ENCODE measurements at regions not wholly inside any gene's neighbourhood (a gene's known extent, or its start where the extent isn't known, plus 50 kb on each side); places are given as distances from the start of the nearest gene placed in this dataset.

DNA sequence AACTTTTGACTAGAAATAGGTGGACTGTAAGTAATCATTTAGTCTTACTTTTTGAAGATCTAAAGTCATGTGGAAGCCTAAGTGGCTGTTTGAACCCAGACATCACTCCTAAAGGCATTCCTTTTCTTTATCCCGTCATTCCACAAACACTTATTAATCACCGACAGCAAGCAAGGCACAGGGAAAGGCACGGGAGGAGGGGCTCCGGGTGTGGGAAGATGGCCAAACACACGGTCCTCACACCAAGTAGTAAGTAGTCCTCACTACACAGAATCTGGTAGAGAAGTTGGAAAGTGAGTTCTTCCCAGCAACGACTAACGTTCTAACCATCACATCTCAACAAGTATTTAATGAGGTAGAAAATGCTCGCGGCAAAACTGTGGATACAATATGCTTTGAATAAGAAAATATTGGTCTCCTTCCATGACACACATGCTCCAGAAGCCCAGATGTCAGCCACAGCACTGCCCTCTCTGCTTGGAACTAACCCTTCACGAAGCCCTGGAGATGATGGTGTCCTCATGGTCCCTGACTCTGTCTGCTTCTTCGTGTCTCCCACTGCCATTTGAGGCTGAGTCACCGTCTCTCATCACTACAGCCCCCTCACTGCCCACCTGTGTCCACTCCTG, 202.2 kb downstream of the OPA1 start:
- Histone ChIP-seq H3K27ac (ENCODE audit: low read length) (no peak overlapping the region), H3K36me3 (ENCODE audit: insufficient read depth, low read length) (no peaks in the 10 kb centered on the region), H4K20me1 (ENCODE audit: insufficient read depth) (no peaks in the 10 kb centered on the region), H3F3A (ENCODE audit: insufficient read depth, low read length, poor library complexity, severe bottlenecking) (no peaks in the 10 kb centered on the region), H3K9me3 (ENCODE audit: low read length) (no peaks in the 10 kb centered on the region), H3K4me3 (ENCODE audit: low read length) (no peak overlapping the region), H2AFZ (ENCODE audit: low read depth, low read length) (no peak overlapping the region), H3K4me2 (ENCODE audit: low read length) (no peak overlapping the region), H3K9ac (ENCODE audit: low read length) (no peak overlapping the region), H3K27me3 (ENCODE audit: insufficient read depth, low read depth, low read length) (peaks cover under 1% of the 10 kb centered on the region), H3K9me2 (ENCODE audit: insufficient read depth, low read length) (no peaks in the 10 kb centered on the region), H3K79me2 (replicated peaks; ENCODE audit: insufficient read depth, low read length) (no peaks in the 10 kb centered on the region)
- TF ChIP-seq TAF1 (IDR thresholded peaks at IDR 0.05; ENCODE audit: low read depth) (no peak), RAD21 (conservative IDR thresholded peaks at IDR 0.05) (no peak), EP300 (conservative IDR thresholded peaks at IDR 0.05; ENCODE audit: poor library complexity, severe bottlenecking) (no peak), POLR2AphosphoS5 (IDR thresholded peaks at IDR 0.05) (no peak), MXI1 (conservative IDR thresholded peaks at IDR 0.05; ENCODE audit: poor library complexity, severe bottlenecking) (no peak), SMC3 (conservative IDR thresholded peaks at IDR 0.05; ENCODE audit: poor library complexity) (no peak), EZH2 (IDR thresholded peaks at IDR 0.05; ENCODE audit: borderline replicate concordance, insufficient read depth, low read length, poor library complexity, severe bottlenecking) (no peak)
- TF ChIP-seq, protein P1, sequence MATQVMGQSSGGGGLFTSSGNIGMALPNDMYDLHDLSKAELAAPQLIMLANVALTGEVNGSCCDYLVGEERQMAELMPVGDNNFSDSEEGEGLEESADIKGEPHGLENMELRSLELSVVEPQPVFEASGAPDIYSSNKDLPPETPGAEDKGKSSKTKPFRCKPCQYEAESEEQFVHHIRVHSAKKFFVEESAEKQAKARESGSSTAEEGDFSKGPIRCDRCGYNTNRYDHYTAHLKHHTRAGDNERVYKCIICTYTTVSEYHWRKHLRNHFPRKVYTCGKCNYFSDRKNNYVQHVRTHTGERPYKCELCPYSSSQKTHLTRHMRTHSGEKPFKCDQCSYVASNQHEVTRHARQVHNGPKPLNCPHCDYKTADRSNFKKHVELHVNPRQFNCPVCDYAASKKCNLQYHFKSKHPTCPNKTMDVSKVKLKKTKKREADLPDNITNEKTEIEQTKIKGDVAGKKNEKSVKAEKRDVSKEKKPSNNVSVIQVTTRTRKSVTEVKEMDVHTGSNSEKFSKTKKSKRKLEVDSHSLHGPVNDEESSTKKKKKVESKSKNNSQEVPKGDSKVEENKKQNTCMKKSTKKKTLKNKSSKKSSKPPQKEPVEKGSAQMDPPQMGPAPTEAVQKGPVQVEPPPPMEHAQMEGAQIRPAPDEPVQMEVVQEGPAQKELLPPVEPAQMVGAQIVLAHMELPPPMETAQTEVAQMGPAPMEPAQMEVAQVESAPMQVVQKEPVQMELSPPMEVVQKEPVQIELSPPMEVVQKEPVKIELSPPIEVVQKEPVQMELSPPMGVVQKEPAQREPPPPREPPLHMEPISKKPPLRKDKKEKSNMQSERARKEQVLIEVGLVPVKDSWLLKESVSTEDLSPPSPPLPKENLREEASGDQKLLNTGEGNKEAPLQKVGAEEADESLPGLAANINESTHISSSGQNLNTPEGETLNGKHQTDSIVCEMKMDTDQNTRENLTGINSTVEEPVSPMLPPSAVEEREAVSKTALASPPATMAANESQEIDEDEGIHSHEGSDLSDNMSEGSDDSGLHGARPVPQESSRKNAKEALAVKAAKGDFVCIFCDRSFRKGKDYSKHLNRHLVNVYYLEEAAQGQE (IDR thresholded peaks at IDR 0.05; ENCODE audit: borderline replicate concordance) = no peak
- TF ChIP-seq, protein P2, sequence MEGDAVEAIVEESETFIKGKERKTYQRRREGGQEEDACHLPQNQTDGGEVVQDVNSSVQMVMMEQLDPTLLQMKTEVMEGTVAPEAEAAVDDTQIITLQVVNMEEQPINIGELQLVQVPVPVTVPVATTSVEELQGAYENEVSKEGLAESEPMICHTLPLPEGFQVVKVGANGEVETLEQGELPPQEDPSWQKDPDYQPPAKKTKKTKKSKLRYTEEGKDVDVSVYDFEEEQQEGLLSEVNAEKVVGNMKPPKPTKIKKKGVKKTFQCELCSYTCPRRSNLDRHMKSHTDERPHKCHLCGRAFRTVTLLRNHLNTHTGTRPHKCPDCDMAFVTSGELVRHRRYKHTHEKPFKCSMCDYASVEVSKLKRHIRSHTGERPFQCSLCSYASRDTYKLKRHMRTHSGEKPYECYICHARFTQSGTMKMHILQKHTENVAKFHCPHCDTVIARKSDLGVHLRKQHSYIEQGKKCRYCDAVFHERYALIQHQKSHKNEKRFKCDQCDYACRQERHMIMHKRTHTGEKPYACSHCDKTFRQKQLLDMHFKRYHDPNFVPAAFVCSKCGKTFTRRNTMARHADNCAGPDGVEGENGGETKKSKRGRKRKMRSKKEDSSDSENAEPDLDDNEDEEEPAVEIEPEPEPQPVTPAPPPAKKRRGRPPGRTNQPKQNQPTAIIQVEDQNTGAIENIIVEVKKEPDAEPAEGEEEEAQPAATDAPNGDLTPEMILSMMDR (IDR thresholded peaks at IDR 0.05; ENCODE audit: poor library complexity, severe bottlenecking) = no peak

DNA sequence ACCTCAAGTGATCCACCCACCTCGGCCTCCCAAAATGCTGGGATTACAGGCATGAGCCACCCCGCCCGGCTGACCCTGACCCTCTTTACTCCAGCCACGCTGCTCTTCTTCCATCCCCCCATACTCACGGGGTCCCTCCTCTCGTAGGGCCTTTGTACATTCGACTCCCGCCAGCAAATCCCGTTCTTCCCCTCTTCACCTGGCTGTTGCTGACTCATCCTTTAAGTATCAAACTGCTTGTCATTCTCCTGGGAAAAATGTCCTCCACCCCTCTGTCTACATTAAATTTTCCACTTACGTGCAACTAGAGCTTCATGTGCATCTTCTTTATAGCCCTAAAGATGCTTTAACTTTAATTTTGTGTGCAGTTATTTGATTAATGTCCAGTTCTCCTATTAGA, 203.1 kb downstream of the OPA1 start:
- Histone ChIP-seq H3K36me3 (ENCODE audit: insufficient read depth, low read length) (no peaks in the 10 kb centered on the region), H3K4me2 (ENCODE audit: low read length) (no peak overlapping the region), H3K27me3 (ENCODE audit: insufficient read depth, low read depth, low read length) (no peaks in the 10 kb centered on the region), H3K9ac (ENCODE audit: low read length) (no peak overlapping the region), H3F3A (ENCODE audit: insufficient read depth, low read length, poor library complexity, severe bottlenecking) (no peaks in the 10 kb centered on the region), H2AFZ (ENCODE audit: low read depth, low read length) (no peak overlapping the region), H3K27ac (ENCODE audit: low read length) (no peak overlapping the region), H3K79me2 (replicated peaks; ENCODE audit: insufficient read depth, low read length) (no peaks in the 10 kb centered on the region), H3K4me3 (ENCODE audit: low read length) (no peak overlapping the region), H4K20me1 (ENCODE audit: insufficient read depth) (no peaks in the 10 kb centered on the region), H3K9me2 (ENCODE audit: insufficient read depth, low read length) (no peaks in the 10 kb centered on the region), H3K9me3 (ENCODE audit: low read length) (no peaks in the 10 kb centered on the region)
- no peak for TF ChIP-seq EP300 (conservative IDR thresholded peaks at IDR 0.05; ENCODE audit: poor library complexity, severe bottlenecking)
- TF ChIP-seq, protein P2 (IDR thresholded peaks at IDR 0.05; ENCODE audit: poor library complexity, severe bottlenecking) = no peak
- TF ChIP-seq, protein P1 (IDR thresholded peaks at IDR 0.05; ENCODE audit: borderline replicate concordance) = no peak
- no peak for TF ChIP-seq RAD21 (conservative IDR thresholded peaks at IDR 0.05)
- no peak for TF ChIP-seq SMC3 (conservative IDR thresholded peaks at IDR 0.05; ENCODE audit: poor library complexity)
- TF ChIP-seq TAF1 (IDR thresholded peaks at IDR 0.05; ENCODE audit: low read depth) = no peak
- no peak for TF ChIP-seq EZH2 (IDR thresholded peaks at IDR 0.05; ENCODE audit: borderline replicate concordance, insufficient read depth, low read length, poor library complexity, severe bottlenecking)
- no peak for TF ChIP-seq POLR2AphosphoS5 (IDR thresholded peaks at IDR 0.05)
- no peak for TF ChIP-seq MXI1 (conservative IDR thresholded peaks at IDR 0.05; ENCODE audit: poor library complexity, severe bottlenecking)

All from neural cell (in vitro differentiated cells).